Natural killer cell (primary cell): ENCODE measurements at regions not wholly inside any gene's neighbourhood (a gene's known extent, or its start where the extent isn't known, plus 50 kb on each side); places are given as distances from the start of the nearest gene placed in this dataset.

ENCODE experiments used
- ATAC-seq, 3 donors: fragments of 150-1000 bp in 2 of 3; fragments of 200-7000 bp in 1 of 3; cut with Tn5 transposase; 1 replicate in 1 of 3; 2 replicates in 2 of 3; pipeline ENCODE4 v1.10.0; 2021; ENCODE audit warnings: mild to moderate bottlenecking in 2 of 3, moderate library complexity in 2 of 3
- DNase-seq, 2 donors: peaks; one replicate each; pipeline versions ENCODE4 v3.0.0 to v3.0.0-alpha.2; 2013 to 2021; ENCODE audit warnings: mixed read lengths in 1 of 2
- H3K27ac ChIP-seq: one replicate; pipeline ENCODE4 v1.5.1; 2013; ENCODE audit warnings: mild to moderate bottlenecking, low read length
- H3K27me3 ChIP-seq: one replicate; pipeline ENCODE4 v1.6.1; 2013; ENCODE audit warnings: low read length; ENCODE audit not compliant: control insufficient read depth, insufficient read depth
- H3K36me3 ChIP-seq: one replicate; pipeline ENCODE4 v1.6.1; 2013; ENCODE audit warnings: low read length; ENCODE audit not compliant: control insufficient read depth, insufficient read depth
- H3K4me1 ChIP-seq: one replicate; pipeline ENCODE4 v1.6.1; 2013; ENCODE audit warnings: low read length; ENCODE audit not compliant: control insufficient read depth, insufficient read depth
- H3K4me3 ChIP-seq: one replicate; pipeline ENCODE4 v1.5.1; 2013; ENCODE audit warnings: low read length
- H3K9me3 ChIP-seq: one replicate; pipeline ENCODE4 v1.6.1; 2013; ENCODE audit warnings: low read length; ENCODE audit not compliant: control insufficient read depth, insufficient read depth
- H3K27ac Mint-ChIP-seq, 2 donors: one replicate each; pipeline ENCODE4 v1.8.0; 2022; ENCODE audit warnings: mild to moderate bottlenecking in 2 of 2, mixed read lengths in 2 of 2, moderate library complexity in 1 of 2
- H3K27me3 Mint-ChIP-seq, 2 donors: one replicate each; pipeline ENCODE4 v1.8.0; 2022; ENCODE audit warnings: low read depth in 2 of 2, mixed read lengths in 2 of 2
- H3K36me3 Mint-ChIP-seq: one replicate; pipeline ENCODE4 v1.8.0; 2022; ENCODE audit warnings: mixed read lengths
- H3K4me1 Mint-ChIP-seq, 2 donors: one replicate each; pipeline ENCODE4 v1.8.0; 2022; ENCODE audit warnings: mixed read lengths in 2 of 2
- H3K4me3 Mint-ChIP-seq: one replicate; pipeline ENCODE4 v1.8.0; 2022; ENCODE audit warnings: mild to moderate bottlenecking, moderate library complexity, mixed read lengths
- H3K9me3 Mint-ChIP-seq, 2 donors: one replicate each; pipeline ENCODE4 v1.8.0; 2022; ENCODE audit warnings: mixed read lengths in 2 of 2
- CTCF ChIP-seq: fragments of 200-600 bp; IDR thresholded peaks from one replicate; pipeline ENCODE4 v1.8.0; 2022; ENCODE audit warnings: antibody characterized with exemption
- whole genome bisulfite sequencing: methylation state at CpG from one replicate; pipeline ENCODE4 v1.1.7; 2013; ENCODE audit warnings: missing lambda C conversion rate; ENCODE audit not compliant: insufficient coverage; 5-methylcytosine and 5-hydroxymethylcytosine counted together
- intact Hi-C: fragments of 100-400 bp; cut with micrococcal nuclease; formaldehyde crosslinking; loops from one replicate; pipeline ENCODE4 v1.14.2; 2022

- Mint-ChIP-seq H3K27ac (no peak overlapping the region), H3K36me3 (no peaks in the 10 kb centered on the region), H3K4me1 (no peaks in the 10 kb centered on the region), H3K27me3 (peaks cover 9 to 15% of the 10 kb centered on the region in 2 donors), H3K4me3 (no peak overlapping the region), H3K9me3 (no peaks in the 10 kb centered on the region)
- Histone ChIP-seq H3K27me3 (no peaks in the 10 kb centered on the region), H3K4me1 (no peaks in the 10 kb centered on the region), H3K9me3 (no peaks in the 10 kb centered on the region), H3K36me3 (no peaks in the 10 kb centered on the region), H3K4me3 (no peak overlapping the region), H3K27ac (no peak overlapping the region)
- no peak for ATAC-seq
- 87% methylated on average over 19 of the region's 19 CpGs for WGBS
- DNase-seq, result no peak
- TF ChIP-seq CTCF, result no peak
- intact Hi-C loops, result no loop called here
Observed at GRCh38 chr10:93248583-93249227, 175.0 kb downstream of the CYP26A1 start.

- no peak overlapping the region for H3K4me3 ChIP-seq
- H3K9me3 ChIP-seq, result no peaks in the 10 kb centered on the region
- intact Hi-C loops, result no loop called here
- DNase-seq, result no peak
- H3K27ac ChIP-seq, result no peak overlapping the region
- no peaks in the 10 kb centered on the region for H3K4me1 ChIP-seq
- no peaks in the 10 kb centered on the region for H3K36me3 ChIP-seq
- Mint-ChIP-seq H3K9me3 (no peaks in the 10 kb centered on the region), H3K27me3 (peaks cover 5 to 8% of the 10 kb centered on the region in 2 donors), H3K27ac (no peak overlapping the region), H3K36me3 (no peaks in the 10 kb centered on the region), H3K4me3 (no peak overlapping the region), H3K4me1 (no peaks in the 10 kb centered on the region)
- ATAC-seq, result no peak
- no peak for TF ChIP-seq CTCF
- WGBS, result 81% methylated on average over 6 of the region's 6 CpGs
- no peaks in the 10 kb centered on the region for H3K27me3 ChIP-seq
Observed at GRCh38 chr10:93250010-93250409, 176.3 kb downstream of the CYP26A1 start.

GRCh38 chr10:93254180-93254853, 180.6 kb downstream of the CYP26A1 start:
- H3K4me1 ChIP-seq, result no peaks in the 10 kb centered on the region
- no peaks in the 10 kb centered on the region for H3K9me3 ChIP-seq
- 100% methylated on average over 1 of the region's 2 CpGs for WGBS
- no peak for TF ChIP-seq CTCF
- H3K27me3 Mint-ChIP-seq, result peaks cover 0 to 3% of the 10 kb centered on the region in 2 donors
- no peak overlapping the region for H3K27ac ChIP-seq
- ATAC-seq (no peak), DNase-seq (no peak)
- no peak overlapping the region for H3K4me3 ChIP-seq
- H3K27ac Mint-ChIP-seq, result no peak overlapping the region
- no peaks in the 10 kb centered on the region for H3K9me3 Mint-ChIP-seq
- H3K36me3 ChIP-seq, result no peaks in the 10 kb centered on the region
- no peaks in the 10 kb centered on the region for H3K36me3 Mint-ChIP-seq
- H3K4me1 Mint-ChIP-seq, result no peaks in the 10 kb centered on the region
- intact Hi-C loops, result no loop called here
- no peaks in the 10 kb centered on the region for H3K27me3 ChIP-seq
- no peak overlapping the region for H3K4me3 Mint-ChIP-seq

- Histone ChIP-seq H3K36me3 (no peaks in the 10 kb centered on the region), H3K4me3 (no peak overlapping the region), H3K9me3 (no peaks in the 10 kb centered on the region), H3K4me1 (no peaks in the 10 kb centered on the region), H3K27me3 (no peaks in the 10 kb centered on the region), H3K27ac (no peak overlapping the region)
- H3K9me3 Mint-ChIP-seq, result no peaks in the 10 kb centered on the region
- TF ChIP-seq CTCF, result no peak
- peaks cover 0 to 3% of the 10 kb centered on the region in 2 donors for H3K27me3 Mint-ChIP-seq
- no peak overlapping the region for H3K4me3 Mint-ChIP-seq
- intact Hi-C loops, result no loop called here
- WGBS, result 40% methylated on average over 1 of the region's 1 CpG
- no peak for DNase-seq
- H3K4me1 Mint-ChIP-seq, result no peaks in the 10 kb centered on the region
- ATAC-seq, result no peak
- no peaks in the 10 kb centered on the region for H3K36me3 Mint-ChIP-seq
- H3K27ac Mint-ChIP-seq, result no peak overlapping the region
Observed at GRCh38 chr10:93255546-93255945, 181.9 kb downstream of the CYP26A1 start.
